Esophagus muscularis mucosa (tissue), 4 donors: ENCODE measurements at regions not wholly inside any gene's neighbourhood (a gene's known extent, or its start where the extent isn't known, plus 50 kb on each side); places are given as distances from the start of the nearest gene placed in this dataset.

Source experiments
- DNase-seq: peaks from one replicate; pipeline ENCODE4 v3.0.0-alpha.2; 2017; ENCODE audit errors: extremely low spot score
- H3K27ac ChIP-seq, 4 donors: fragments of 200-600 bp; sonication (generic); replicated peaks in 1 of 4; 1 replicate in 3 of 4; 2 replicates in 1 of 4; pipeline ENCODE4 v1.5.1; 2016 to 2019; ENCODE audit warnings: mild to moderate bottlenecking in 1 of 4
- H3K27me3 ChIP-seq, 4 donors: fragments of 200-600 bp; sonication (generic); one replicate each; pipeline versions ENCODE4 v1.5.1 to v1.6.0; 2016 to 2019
- H3K36me3 ChIP-seq, 4 donors: fragments of 200-600 bp; sonication (generic); one replicate each; pipeline ENCODE4 v1.5.1; 2016 to 2019
- H3K4me1 ChIP-seq, 4 donors: fragments of 200-600 bp; sonication (generic); one replicate each; pipeline ENCODE4 v1.5.1; 2016 to 2019
- H3K4me3 ChIP-seq, 4 donors: fragments of 200-600 bp; sonication (generic); 1 replicate in 2 of 4; 2 replicates in 2 of 4; pipeline ENCODE4 v1.5.1; 2016 to 2019; ENCODE audit warnings: mild to moderate bottlenecking in 4 of 4, moderate library complexity in 1 of 4
- H3K9me3 ChIP-seq, 4 donors: fragments of 200-600 bp; sonication (generic); 1 replicate in 3 of 4; 2 replicates in 1 of 4; pipeline ENCODE4 v1.5.1; 2016 to 2019
- CTCF ChIP-seq, 3 experiments: fragments of 200-600 bp in 2 of 3; fragments of 450-650 bp in 1 of 3; sonication (generic) in 2 of 3; IDR thresholded peaks; one replicate each; pipeline ENCODE4 v1.5.1; 2017 to 2019; ENCODE audit warnings: antibody characterized with exemption in 3 of 3, mild to moderate bottlenecking in 2 of 3, moderate library complexity in 1 of 3
- EP300 ChIP-seq: sonication (generic); formaldehyde crosslinking; IDR thresholded peaks from one replicate; pipeline ENCODE4 v1.6.1; 2017; ENCODE audit warnings: antibody characterized with exemption
- POLR2A ChIP-seq: fragments of 450-650 bp; IDR thresholded peaks from one replicate; pipeline ENCODE4 v1.6.1; 2017; ENCODE audit warnings: antibody characterized with exemption, moderate library complexity, mild to moderate bottlenecking, low read depth
- POLR2AphosphoS5 ChIP-seq, 2 donors: sonication (generic); formaldehyde crosslinking; IDR thresholded peaks; one replicate each; pipeline ENCODE4 v1.6.1; 2017; ENCODE audit warnings: antibody characterized with exemption in 2 of 2
- WGBS: methylation state at CpG from one replicate; pipeline ENCODE4 v1.1.5; 2018; 5-methylcytosine and 5-hydroxymethylcytosine counted together
- intact Hi-C: fragments of 100-400 bp; cut with DNase I; formaldehyde crosslinking; loops from one replicate; pipeline ENCODE4 v1.15.1; 2023

DNA sequence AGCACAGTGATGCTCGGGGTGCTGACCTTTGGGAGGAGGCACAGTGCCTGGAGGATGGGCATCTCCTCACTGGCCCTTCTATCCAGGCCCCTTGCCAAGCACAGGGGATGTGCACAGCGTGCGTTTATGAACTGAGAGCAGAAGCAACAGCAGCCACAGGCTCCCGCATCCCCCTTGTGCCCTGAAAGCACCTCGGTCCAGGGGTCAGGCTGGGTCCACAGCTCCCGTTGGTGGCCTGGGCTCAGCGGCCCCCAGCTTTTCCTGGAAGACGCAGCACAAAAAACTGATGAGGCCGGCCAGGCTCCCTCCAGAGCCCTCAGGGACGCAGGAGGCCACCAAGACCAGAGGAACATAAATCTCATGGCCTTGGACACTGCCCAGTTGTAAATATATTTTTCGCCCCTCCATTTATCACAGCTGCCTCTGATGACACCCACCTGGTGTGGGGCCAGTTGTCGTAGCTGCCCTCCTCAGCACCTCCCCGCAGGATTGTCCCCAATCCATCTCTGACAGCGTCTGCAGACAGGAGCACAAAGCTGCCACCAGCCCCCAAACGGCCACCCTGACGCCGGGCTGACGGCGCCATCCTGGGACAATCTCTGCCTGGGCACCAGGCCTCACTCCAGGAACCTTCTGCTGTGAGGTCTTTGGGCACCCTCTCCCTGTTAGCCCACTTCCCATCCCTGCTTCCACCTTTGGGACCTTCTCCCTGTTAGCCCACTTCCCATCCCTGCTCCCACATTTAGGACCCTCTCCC is 203.1 kb downstream of the BRD1 start:
- H3K27me3 ChIP-seq: peaks cover 0 to 58% (median 0%) of the 10 kb centered on the region in 4 donors
- no peak overlapping the region for H3K4me3 ChIP-seq
- intact Hi-C loops: no loop called here
- H3K36me3 ChIP-seq: no peaks in the 10 kb centered on the region
- no peaks in the 10 kb centered on the region for H3K9me3 ChIP-seq
- H3K27ac ChIP-seq: no peak overlapping the region
- no peak for TF ChIP-seq CTCF (IDR thresholded peaks at IDR 0.05)
- TF ChIP-seq POLR2A: no peak
- no peak for TF ChIP-seq EP300
- TF ChIP-seq POLR2AphosphoS5 (IDR thresholded peaks at IDR 0.05): no peak
- peaks cover 0 to 9% (median 8%) of the 10 kb centered on the region in 4 donors for H3K4me1 ChIP-seq
- DNase-seq: no peak
- 64% methylated on average over 17 of the region's 19 CpGs for WGBS

DNA sequence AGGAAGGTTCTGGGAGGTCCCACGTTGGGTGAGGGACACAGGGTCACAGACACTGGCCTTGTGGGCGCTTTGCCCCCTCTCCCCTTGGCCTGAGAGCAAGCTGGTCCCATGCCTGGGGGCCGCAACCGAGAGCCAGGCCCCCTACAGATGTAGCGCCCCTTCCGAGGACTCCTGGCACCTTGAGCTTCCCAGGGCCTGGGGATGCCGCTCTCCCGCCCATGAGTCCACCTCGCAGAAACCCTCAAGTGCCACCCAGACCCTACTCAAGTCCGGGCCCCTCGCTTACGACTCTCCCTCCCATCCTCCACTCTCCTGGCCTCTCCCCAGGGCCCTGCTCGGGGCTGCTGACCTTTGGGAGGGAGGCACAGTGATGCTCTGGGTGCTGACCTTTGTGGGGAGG is 204.0 kb downstream of the BRD1 start:
- H3K36me3 ChIP-seq: no peaks in the 10 kb centered on the region
- no peak overlapping the region for H3K4me3 ChIP-seq
- 81% methylated on average over 13 of the region's 13 CpGs for WGBS
- no peaks in the 10 kb centered on the region for H3K9me3 ChIP-seq
- peaks cover 0 to 67% (median 0%) of the 10 kb centered on the region in 4 donors for H3K27me3 ChIP-seq
- TF ChIP-seq CTCF (IDR thresholded peaks at IDR 0.05) (no peak), POLR2AphosphoS5 (IDR thresholded peaks at IDR 0.05) (no peak), POLR2A (no peak), EP300 (no peak)
- peaks cover 0 to 8% (median 4%) of the 10 kb centered on the region in 4 donors for H3K4me1 ChIP-seq
- DNase-seq: no peak
- intact Hi-C loops: no loop called here
- no peak overlapping the region for H3K27ac ChIP-seq

- no peaks in the 10 kb centered on the region for H3K36me3 ChIP-seq
- H3K4me3 ChIP-seq: no peak overlapping the region
- 100% methylated on average over 2 of the region's 8 CpGs for WGBS
- H3K27me3 ChIP-seq: peaks cover 0 to 71% (median 0%) of the 10 kb centered on the region in 4 donors
- peaks cover 0 to 2% (median 0%) of the 10 kb centered on the region in 4 donors for H3K4me1 ChIP-seq
- DNase-seq: no peak
- H3K9me3 ChIP-seq: no peaks in the 10 kb centered on the region
- no peak for TF ChIP-seq POLR2A
- TF ChIP-seq CTCF (IDR thresholded peaks at IDR 0.05): no peak
- no peak for TF ChIP-seq EP300
- TF ChIP-seq POLR2AphosphoS5 (IDR thresholded peaks at IDR 0.05): no peak
- intact Hi-C loops: no loop called here
- H3K27ac ChIP-seq: no peak overlapping the region
Measured at GRCh38 chr22:49623176-49623575, 204.5 kb downstream of the BRD1 start.

- TF ChIP-seq EP300: no peak
- TF ChIP-seq CTCF (IDR thresholded peaks at IDR 0.05): no peak
- TF ChIP-seq POLR2A: no peak
- no peak for TF ChIP-seq POLR2AphosphoS5 (IDR thresholded peaks at IDR 0.05)
- DNase-seq: no peak
- Histone ChIP-seq H3K27ac (no peak overlapping the region), H3K27me3 (peaks cover 0 to 75% (median 0%) of the 10 kb centered on the region in 4 donors), H3K36me3 (no peaks in the 10 kb centered on the region), H3K4me3 (no peak overlapping the region), H3K9me3 (no peaks in the 10 kb centered on the region), H3K4me1 (no peaks in the 10 kb centered on the region)
- intact Hi-C loops: no loop called here
- 87% methylated on average over 22 of the region's 29 CpGs for WGBS
Measured at GRCh38 chr22:49622241-49623105, 205.2 kb downstream of the BRD1 start.
